Activated T-cell treated with anti-CD3 and anti-CD28 coated beads, Interleukin-2, amount 50 U/mL, for 72 hours (primary cell): ENCODE measurements at regions not wholly inside any gene's neighbourhood (a gene's known extent, or its start where the extent isn't known, plus 50 kb on each side); places are given as distances from the start of the nearest gene placed in this dataset.
"Not testable (repeated sequence)": the region's sequence is repeated elsewhere in the genome, so short reads cannot be mapped to it uniquely, and the experiment has no call there.

Experiments
- ATAC-seq, 2 donors: fragments of 150-1000 bp; cut with Tn5 transposase; replicated peaks in 1 of 2; 2 replicates each; pipeline ENCODE4 v1.10.0; 2021; ENCODE audit warnings: moderate library complexity in 2 of 2, mild to moderate bottlenecking in 1 of 2
- DNase-seq, 2 donors: peaks; one replicate each; pipeline ENCODE4 v3.0.0; 2021 to 2022; ENCODE audit warnings: mixed read lengths in 1 of 2
- H3K27ac Mint-ChIP-seq: one replicate; pipeline ENCODE4 v1.8.0; 2022; ENCODE audit warnings: mild to moderate bottlenecking, moderate library complexity, mixed read lengths
- H3K27me3 Mint-ChIP-seq: one replicate; pipeline ENCODE4 v1.8.0; 2022; ENCODE audit warnings: low read depth, mixed read lengths
- H3K36me3 Mint-ChIP-seq, 2 donors: one replicate each; pipeline ENCODE4 v1.8.0; 2022; ENCODE audit warnings: mixed read lengths in 2 of 2, mild to moderate bottlenecking in 1 of 2; ENCODE audit not compliant: insufficient read depth in 2 of 2
- H3K4me1 Mint-ChIP-seq: one replicate; pipeline ENCODE4 v1.8.0; 2022; ENCODE audit warnings: low read depth, mixed read lengths
- H3K4me3 Mint-ChIP-seq, 2 donors: one replicate each; pipeline ENCODE4 v1.8.0; 2022; ENCODE audit warnings: mild to moderate bottlenecking in 2 of 2, mixed read lengths in 2 of 2, moderate library complexity in 2 of 2
- H3K9me3 Mint-ChIP-seq, 2 donors: one replicate each; pipeline ENCODE4 v1.8.0; 2022; ENCODE audit warnings: mixed read lengths in 2 of 2

GRCh38 chr7:156389116-156389692, 251.4 kb upstream of the RNF32 start:
- no peak overlapping the region for H3K4me3 Mint-ChIP-seq
- peaks cover 21% of the 10 kb centered on the region for H3K27me3 Mint-ChIP-seq
- H3K36me3 Mint-ChIP-seq, result peaks cover 0 to 2% of the 10 kb centered on the region in 2 donors
- H3K9me3 Mint-ChIP-seq, result peaks cover 0 to 7% of the 10 kb centered on the region in 2 donors
- H3K27ac Mint-ChIP-seq, result no peak overlapping the region
- no peak for ATAC-seq
- no peaks in the 10 kb centered on the region for H3K4me1 Mint-ChIP-seq
- DNase-seq, result no peak

- H3K27ac Mint-ChIP-seq, result no peak overlapping the region
Measured at GRCh38 chr7:156386097-156386496, 254.5 kb upstream of the RNF32 start.

GRCh38 chr7:156384706-156385105, 255.9 kb upstream of the RNF32 start:
- ATAC-seq (no peak), DNase-seq (no peak)
- no peak overlapping the region for H3K4me3 Mint-ChIP-seq
- H3K4me1 Mint-ChIP-seq, result no peaks in the 10 kb centered on the region
- H3K27ac Mint-ChIP-seq, result no peak overlapping the region
- H3K36me3 Mint-ChIP-seq, result no peaks in the 10 kb centered on the region
- H3K9me3 Mint-ChIP-seq, result no peaks in the 10 kb centered on the region
- H3K27me3 Mint-ChIP-seq, result peaks cover under 1% of the 10 kb centered on the region

More at GRCh38 chr7:156386097-156386496, 254.5 kb upstream of the RNF32 start:
- H3K9me3 Mint-ChIP-seq, result peaks cover 0 to 2% of the 10 kb centered on the region in 2 donors
- no peaks in the 10 kb centered on the region for H3K36me3 Mint-ChIP-seq
- ATAC-seq (no peak), DNase-seq (no peak)
- H3K4me1 Mint-ChIP-seq, result no peaks in the 10 kb centered on the region
- peaks cover 12% of the 10 kb centered on the region for H3K27me3 Mint-ChIP-seq
- H3K4me3 Mint-ChIP-seq, result no peak overlapping the region

- Mint-ChIP-seq H3K9me3 (no peaks in the 10 kb centered on the region), H3K4me3 (no peak overlapping the region), H3K4me1 (no peaks in the 10 kb centered on the region), H3K27ac (no peak overlapping the region), H3K36me3 (no peaks in the 10 kb centered on the region), H3K27me3 (peaks cover 5% of the 10 kb centered on the region)
- ATAC-seq (no peak), DNase-seq (no peak)
Measured at GRCh38 chr7:156383526-156383925, 257.0 kb upstream of the RNF32 start.

- Mint-ChIP-seq H3K9me3 (no peaks in the 10 kb centered on the region), H3K4me3 (no peak overlapping the region), H3K27ac (no peak overlapping the region), H3K4me1 (no peaks in the 10 kb centered on the region), H3K27me3 (peaks cover 5% of the 10 kb centered on the region), H3K36me3 (no peaks in the 10 kb centered on the region)
- no peak for ATAC-seq
- DNase-seq, result no peak
Measured at GRCh38 chr7:156380261-156380660, 260.3 kb upstream of the RNF32 start.

GRCh38 chr7:156379324-156380070, 261.1 kb upstream of the RNF32 start:
- Mint-ChIP-seq H3K4me3 (no peak overlapping the region), H3K36me3 (no peaks in the 10 kb centered on the region), H3K27me3 (peaks cover 5% of the 10 kb centered on the region), H3K9me3 (no peaks in the 10 kb centered on the region), H3K27ac (no peak overlapping the region), H3K4me1 (no peaks in the 10 kb centered on the region)
- DNase-seq (no peak), ATAC-seq (no peak)

- Mint-ChIP-seq H3K9me3 (no peaks in the 10 kb centered on the region), H3K4me3 (no peak overlapping the region), H3K36me3 (no peaks in the 10 kb centered on the region), H3K4me1 (no peaks in the 10 kb centered on the region), H3K27me3 (peaks cover 5% of the 10 kb centered on the region), H3K27ac (no peak overlapping the region)
- DNase-seq (no peak), ATAC-seq (no peak)
Measured at GRCh38 chr7:156378806-156379205, 261.8 kb upstream of the RNF32 start.

GRCh38 chr7:156376317-156376716, 264.3 kb upstream of the RNF32 start:
- Mint-ChIP-seq H3K4me1 (no peaks in the 10 kb centered on the region), H3K36me3 (no peaks in the 10 kb centered on the region), H3K27ac (no peak overlapping the region), H3K4me3 (no peak overlapping the region), H3K27me3 (peaks cover 5% of the 10 kb centered on the region), H3K9me3 (peaks cover 0 to 3% of the 10 kb centered on the region in 2 donors)
- ATAC-seq (no peak), DNase-seq (no peak)

- Mint-ChIP-seq H3K9me3 (peaks cover 1 to 7% of the 10 kb centered on the region in 2 donors), H3K27me3 (peaks cover 2% of the 10 kb centered on the region), H3K27ac (no peak overlapping the region), H3K4me1 (no peaks in the 10 kb centered on the region), H3K36me3 (no peaks in the 10 kb centered on the region), H3K4me3 (no peak overlapping the region)
- ATAC-seq (no peak), DNase-seq (no peak)
Measured at GRCh38 chr7:156374335-156374734, 266.2 kb upstream of the RNF32 start.

- not testable (repeated sequence) for H3K27me3 Mint-ChIP-seq, H3K36me3 Mint-ChIP-seq, H3K27ac Mint-ChIP-seq, DNase-seq, H3K9me3 Mint-ChIP-seq, H3K4me3 Mint-ChIP-seq, ATAC-seq, H3K4me1 Mint-ChIP-seq
Measured at GRCh38 chr7:156369929-156370328, 270.6 kb upstream of the RNF32 start.

- H3K27ac Mint-ChIP-seq, result no peak overlapping the region
- no peaks in the 10 kb centered on the region for H3K4me1 Mint-ChIP-seq
- no peak overlapping the region for H3K4me3 Mint-ChIP-seq
- H3K27me3 Mint-ChIP-seq, result no peaks in the 10 kb centered on the region
- no peaks in the 10 kb centered on the region for H3K36me3 Mint-ChIP-seq
- peaks cover 3 to 7% of the 10 kb centered on the region in 2 donors for H3K9me3 Mint-ChIP-seq
- DNase-seq (no peak), ATAC-seq (no peak)
Measured at GRCh38 chr7:156368053-156368843, 272.3 kb upstream of the RNF32 start.

- Mint-ChIP-seq H3K9me3 (no peaks in the 10 kb centered on the region), H3K4me3 (no peak overlapping the region), H3K36me3 (no peaks in the 10 kb centered on the region), H3K4me1 (no peaks in the 10 kb centered on the region), H3K27me3 (no peaks in the 10 kb centered on the region), H3K27ac (no peak overlapping the region)
- ATAC-seq (no peak), DNase-seq (no peak)
Measured at GRCh38 chr7:156363751-156364150, 276.8 kb upstream of the RNF32 start.

GRCh38 chr7:156360835-156361234, 279.7 kb upstream of the RNF32 start:
- Mint-ChIP-seq H3K27ac (no peak overlapping the region), H3K36me3 (no peaks in the 10 kb centered on the region), H3K27me3 (peaks cover 7% of the 10 kb centered on the region), H3K4me1 (no peaks in the 10 kb centered on the region), H3K9me3 (no peaks in the 10 kb centered on the region), H3K4me3 (no peak overlapping the region)
- no peak for ATAC-seq
- no peak for DNase-seq
